HepG2 (cell line): ENCODE measurements at regions not wholly inside any gene's neighbourhood (a gene's known extent, or its start where the extent isn't known, plus 50 kb on each side); places are given as distances from the start of the nearest gene placed in this dataset.

ENCODE experiments used
- AHR ChIP-seq: IDR thresholded peaks from 2 replicates; pipeline ENCODE4 v1.6.1; 2018; ENCODE audit warnings: missing genetic modification reagents, missing compliant biosample characterization
- ELF3 ChIP-seq: IDR thresholded peaks from 2 replicates; pipeline ENCODE4 v1.6.1; 2016; ENCODE audit warnings: missing genetic modification reagents, missing compliant biosample characterization
- FIP1L1 ChIP-seq: fragments of 200-400 bp; formaldehyde crosslinking; IDR thresholded peaks from 2 replicates; pipeline ENCODE4 v1.6.1; 2018; ENCODE audit warnings: low read depth, mild to moderate bottlenecking, low read length, moderate library complexity, borderline replicate concordance; ENCODE audit not compliant: insufficient read depth
- KAT8 ChIP-seq: IDR thresholded peaks from 2 replicates; pipeline ENCODE4 v1.6.1; 2016; ENCODE audit warnings: missing genetic modification reagents, missing compliant biosample characterization
- MIER2 ChIP-seq: IDR thresholded peaks from 2 replicates; pipeline ENCODE4 v1.6.1; 2016; ENCODE audit warnings: missing biosample characterization, missing genetic modification reagents
- NFIC ChIP-seq: IDR thresholded peaks from 2 replicates; pipeline ENCODE4 v1.6.1; 2012; ENCODE audit warnings: mild to moderate bottlenecking, low read length, inconsistent platforms
- RCOR2 ChIP-seq: IDR thresholded peaks from 2 replicates; pipeline ENCODE4 v1.6.1; 2016; ENCODE audit warnings: missing biosample characterization, missing genetic modification reagents
- SOX6 ChIP-seq, 2 experiments: fragments of 450-650 bp in 1 of 2; sonication (generic) in 1 of 2; formaldehyde crosslinking in 1 of 2; IDR thresholded peaks; 2 replicates each; pipeline versions ENCODE4 v1.4.0 to v1.6.1; 2017 to 2020; ENCODE audit warnings: antibody characterized with exemption in 1 of 2, mild to moderate bottlenecking in 1 of 2, missing genetic modification reagents in 1 of 2
- ZMYM4 ChIP-seq: sonication (generic); formaldehyde crosslinking; IDR thresholded peaks from 2 replicates; pipeline ENCODE4 v1.8.1; 2023; ENCODE audit warnings: mild to moderate bottlenecking, missing genetic modification reagents
- ZNF616 ChIP-seq: sonication (generic); formaldehyde crosslinking; IDR thresholded peaks from 2 replicates; pipeline ENCODE4 v1.5.0; 2020; ENCODE audit warnings: low read depth, mild to moderate bottlenecking, missing genetic modification reagents
- ZNF644 ChIP-seq: IDR thresholded peaks from 2 replicates; pipeline ENCODE4 v1.6.1; 2016; ENCODE audit warnings: low read depth
- ZNF652 ChIP-seq: IDR thresholded peaks from 2 replicates; pipeline ENCODE4 v1.6.1; 2016; ENCODE audit warnings: low read depth, borderline replicate concordance
- ZNF841 ChIP-seq: sonication (generic); formaldehyde crosslinking; IDR thresholded peaks from 2 replicates; pipeline ENCODE4 v1.8.1; 2023; ENCODE audit warnings: missing genetic modification reagents, borderline replicate concordance
- TF ChIP-seq, protein P1 (sequence below): IDR thresholded peaks from 2 replicates; pipeline ENCODE4 v1.6.1; 2016; ENCODE audit warnings: low read depth
- TF ChIP-seq, protein P2 (sequence below): sonication (generic); formaldehyde crosslinking; IDR thresholded peaks from 2 replicates; pipeline ENCODE4 v1.8.1; 2023; ENCODE audit warnings: missing genetic modification reagents, mild to moderate bottlenecking, borderline replicate concordance
- TF ChIP-seq, protein P3 (sequence below): sonication (generic); formaldehyde crosslinking; IDR thresholded peaks from 2 replicates; pipeline ENCODE4 v1.4.0; 2020; ENCODE audit warnings: missing genetic modification reagents, borderline replicate concordance
- TF ChIP-seq, protein P4 (sequence below): sonication (generic); formaldehyde crosslinking; IDR thresholded peaks from 2 replicates; pipeline ENCODE4 v1.4.0; 2020; ENCODE audit warnings: missing genetic modification reagents

DNA sequence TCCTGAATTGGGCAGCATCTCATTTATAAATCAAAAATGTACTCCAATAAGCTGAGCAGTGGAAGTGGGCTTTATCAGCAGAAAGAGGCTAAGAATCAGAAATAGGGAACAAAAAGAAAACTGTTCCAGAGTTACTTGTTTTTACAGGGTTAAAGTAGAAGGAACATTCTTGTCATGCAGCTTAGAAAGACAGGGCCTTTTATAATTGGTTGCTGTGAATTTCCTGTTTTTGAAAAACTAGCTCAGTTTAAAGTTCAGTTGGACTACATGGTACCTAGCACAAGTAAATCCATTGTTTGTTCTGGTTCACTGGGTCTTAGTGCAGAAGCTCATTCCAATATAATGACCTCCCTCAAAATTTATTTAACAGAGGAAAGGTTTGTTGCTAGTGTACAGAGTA, 200.8 kb downstream of the GRIA2 start (continued):
- TF ChIP-seq NFIC (peak; percentile 50; the same call in 1 of the 2 replicates), MIER2 (CRISPR knock-in tag) (0 out of 2 replicates have a peak, but pooled peaks have one; percentile 35), RCOR2 (CRISPR knock-in tag) (0 out of 2 replicates have a peak, but pooled peaks have one; percentile 38), ZNF644 (CRISPR knock-in tag) (peak; percentile 76; the same call in 1 of the 2 replicates), FIP1L1 (no peak), ZNF652 (peak; percentile 96), SOX6 (IDR thresholded peaks at IDR 0.05) (no peak), SOX6 (CRISPR knock-in tag; IDR thresholded peaks at IDR 0.05) (peak; percentile 83), AHR (no peak), ZMYM4 (CRISPR knock-in tag) (peak; percentile 69; the same call in 1 of the 2 replicates), ELF3 (CRISPR knock-in tag) (peak; percentile 72), ZNF841 (CRISPR knock-in tag) (no peak), KAT8 (CRISPR knock-in tag) (peak; percentile 38; the same call in 1 of the 2 replicates), ZNF616 (no peak)
- TF ChIP-seq, protein P1, sequence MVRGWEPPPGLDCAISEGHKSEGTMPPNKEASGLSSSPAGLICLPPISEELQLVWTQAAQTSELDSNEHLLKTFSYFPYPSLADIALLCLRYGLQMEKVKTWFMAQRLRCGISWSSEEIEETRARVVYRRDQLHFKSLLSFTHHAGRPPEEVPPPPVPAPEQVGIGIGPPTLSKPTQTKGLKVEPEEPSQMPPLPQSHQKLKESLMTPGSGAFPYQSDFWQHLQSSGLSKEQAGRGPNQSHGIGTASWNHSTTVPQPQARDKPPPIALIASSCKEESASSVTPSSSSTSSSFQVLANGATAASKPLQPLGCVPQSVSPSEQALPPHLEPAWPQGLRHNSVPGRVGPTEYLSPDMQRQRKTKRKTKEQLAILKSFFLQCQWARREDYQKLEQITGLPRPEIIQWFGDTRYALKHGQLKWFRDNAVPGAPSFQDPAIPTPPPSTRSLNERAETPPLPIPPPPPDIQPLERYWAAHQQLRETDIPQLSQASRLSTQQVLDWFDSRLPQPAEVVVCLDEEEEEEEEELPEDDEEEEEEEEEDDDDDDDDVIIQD = peak; percentile 98
- TF ChIP-seq, protein P2, sequence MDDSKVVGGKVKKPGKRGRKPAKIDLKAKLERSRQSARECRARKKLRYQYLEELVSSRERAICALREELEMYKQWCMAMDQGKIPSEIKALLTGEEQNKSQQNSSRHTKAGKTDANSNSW (CRISPR knock-in tag) = no peak
- TF ChIP-seq, protein P3, sequence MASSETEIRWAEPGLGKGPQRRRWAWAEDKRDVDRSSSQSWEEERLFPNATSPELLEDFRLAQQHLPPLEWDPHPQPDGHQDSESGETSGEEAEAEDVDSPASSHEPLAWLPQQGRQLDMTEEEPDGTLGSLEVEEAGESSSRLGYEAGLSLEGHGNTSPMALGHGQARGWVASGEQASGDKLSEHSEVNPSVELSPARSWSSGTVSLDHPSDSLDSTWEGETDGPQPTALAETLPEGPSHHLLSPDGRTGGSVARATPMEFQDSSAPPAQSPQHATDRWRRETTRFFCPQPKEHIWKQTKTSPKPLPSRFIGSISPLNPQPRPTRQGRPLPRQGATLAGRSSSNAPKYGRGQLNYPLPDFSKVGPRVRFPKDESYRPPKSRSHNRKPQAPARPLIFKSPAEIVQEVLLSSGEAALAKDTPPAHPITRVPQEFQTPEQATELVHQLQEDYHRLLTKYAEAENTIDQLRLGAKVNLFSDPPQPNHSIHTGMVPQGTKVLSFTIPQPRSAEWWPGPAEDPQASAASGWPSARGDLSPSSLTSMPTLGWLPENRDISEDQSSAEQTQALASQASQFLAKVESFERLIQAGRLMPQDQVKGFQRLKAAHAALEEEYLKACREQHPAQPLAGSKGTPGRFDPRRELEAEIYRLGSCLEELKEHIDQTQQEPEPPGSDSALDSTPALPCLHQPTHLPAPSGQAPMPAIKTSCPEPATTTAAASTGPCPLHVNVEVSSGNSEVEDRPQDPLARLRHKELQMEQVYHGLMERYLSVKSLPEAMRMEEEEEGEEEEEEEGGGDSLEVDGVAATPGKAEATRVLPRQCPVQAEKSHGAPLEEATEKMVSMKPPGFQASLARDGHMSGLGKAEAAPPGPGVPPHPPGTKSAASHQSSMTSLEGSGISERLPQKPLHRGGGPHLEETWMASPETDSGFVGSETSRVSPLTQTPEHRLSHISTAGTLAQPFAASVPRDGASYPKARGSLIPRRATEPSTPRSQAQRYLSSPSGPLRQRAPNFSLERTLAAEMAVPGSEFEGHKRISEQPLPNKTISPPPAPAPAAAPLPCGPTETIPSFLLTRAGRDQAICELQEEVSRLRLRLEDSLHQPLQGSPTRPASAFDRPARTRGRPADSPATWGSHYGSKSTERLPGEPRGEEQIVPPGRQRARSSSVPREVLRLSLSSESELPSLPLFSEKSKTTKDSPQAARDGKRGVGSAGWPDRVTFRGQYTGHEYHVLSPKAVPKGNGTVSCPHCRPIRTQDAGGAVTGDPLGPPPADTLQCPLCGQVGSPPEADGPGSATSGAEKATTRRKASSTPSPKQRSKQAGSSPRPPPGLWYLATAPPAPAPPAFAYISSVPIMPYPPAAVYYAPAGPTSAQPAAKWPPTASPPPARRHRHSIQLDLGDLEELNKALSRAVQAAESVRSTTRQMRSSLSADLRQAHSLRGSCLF (CRISPR knock-in tag) = no peak
- TF ChIP-seq, protein P4, sequence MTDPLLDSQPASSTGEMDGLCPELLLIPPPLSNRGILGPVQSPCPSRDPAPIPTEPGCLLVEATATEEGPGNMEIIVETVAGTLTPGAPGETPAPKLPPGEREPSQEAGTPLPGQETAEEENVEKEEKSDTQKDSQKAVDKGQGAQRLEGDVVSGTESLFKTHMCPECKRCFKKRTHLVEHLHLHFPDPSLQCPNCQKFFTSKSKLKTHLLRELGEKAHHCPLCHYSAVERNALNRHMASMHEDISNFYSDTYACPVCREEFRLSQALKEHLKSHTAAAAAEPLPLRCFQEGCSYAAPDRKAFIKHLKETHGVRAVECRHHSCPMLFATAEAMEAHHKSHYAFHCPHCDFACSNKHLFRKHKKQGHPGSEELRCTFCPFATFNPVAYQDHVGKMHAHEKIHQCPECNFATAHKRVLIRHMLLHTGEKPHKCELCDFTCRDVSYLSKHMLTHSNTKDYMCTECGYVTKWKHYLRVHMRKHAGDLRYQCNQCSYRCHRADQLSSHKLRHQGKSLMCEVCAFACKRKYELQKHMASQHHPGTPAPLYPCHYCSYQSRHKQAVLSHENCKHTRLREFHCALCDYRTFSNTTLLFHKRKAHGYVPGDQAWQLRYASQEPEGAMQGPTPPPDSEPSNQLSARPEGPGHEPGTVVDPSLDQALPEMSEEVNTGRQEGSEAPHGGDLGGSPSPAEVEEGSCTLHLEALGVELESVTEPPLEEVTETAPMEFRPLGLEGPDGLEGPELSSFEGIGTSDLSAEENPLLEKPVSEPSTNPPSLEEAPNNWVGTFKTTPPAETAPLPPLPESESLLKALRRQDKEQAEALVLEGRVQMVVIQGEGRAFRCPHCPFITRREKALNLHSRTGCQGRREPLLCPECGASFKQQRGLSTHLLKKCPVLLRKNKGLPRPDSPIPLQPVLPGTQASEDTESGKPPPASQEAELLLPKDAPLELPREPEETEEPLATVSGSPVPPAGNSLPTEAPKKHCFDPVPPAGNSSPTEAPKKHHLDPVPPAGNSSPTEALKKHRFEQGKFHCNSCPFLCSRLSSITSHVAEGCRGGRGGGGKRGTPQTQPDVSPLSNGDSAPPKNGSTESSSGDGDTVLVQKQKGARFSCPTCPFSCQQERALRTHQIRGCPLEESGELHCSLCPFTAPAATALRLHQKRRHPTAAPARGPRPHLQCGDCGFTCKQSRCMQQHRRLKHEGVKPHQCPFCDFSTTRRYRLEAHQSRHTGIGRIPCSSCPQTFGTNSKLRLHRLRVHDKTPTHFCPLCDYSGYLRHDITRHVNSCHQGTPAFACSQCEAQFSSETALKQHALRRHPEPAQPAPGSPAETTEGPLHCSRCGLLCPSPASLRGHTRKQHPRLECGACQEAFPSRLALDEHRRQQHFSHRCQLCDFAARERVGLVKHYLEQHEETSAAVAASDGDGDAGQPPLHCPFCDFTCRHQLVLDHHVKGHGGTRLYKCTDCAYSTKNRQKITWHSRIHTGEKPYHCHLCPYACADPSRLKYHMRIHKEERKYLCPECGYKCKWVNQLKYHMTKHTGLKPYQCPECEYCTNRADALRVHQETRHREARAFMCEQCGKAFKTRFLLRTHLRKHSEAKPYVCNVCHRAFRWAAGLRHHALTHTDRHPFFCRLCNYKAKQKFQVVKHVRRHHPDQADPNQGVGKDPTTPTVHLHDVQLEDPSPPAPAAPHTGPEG (CRISPR knock-in tag) = no peak
